ENCODE measurements at regions not wholly inside any gene's neighbourhood (a gene's known extent, or its start where the extent isn't known, plus 50 kb on each side); places are given as distances from the start of the nearest gene placed in this dataset.

DNA sequence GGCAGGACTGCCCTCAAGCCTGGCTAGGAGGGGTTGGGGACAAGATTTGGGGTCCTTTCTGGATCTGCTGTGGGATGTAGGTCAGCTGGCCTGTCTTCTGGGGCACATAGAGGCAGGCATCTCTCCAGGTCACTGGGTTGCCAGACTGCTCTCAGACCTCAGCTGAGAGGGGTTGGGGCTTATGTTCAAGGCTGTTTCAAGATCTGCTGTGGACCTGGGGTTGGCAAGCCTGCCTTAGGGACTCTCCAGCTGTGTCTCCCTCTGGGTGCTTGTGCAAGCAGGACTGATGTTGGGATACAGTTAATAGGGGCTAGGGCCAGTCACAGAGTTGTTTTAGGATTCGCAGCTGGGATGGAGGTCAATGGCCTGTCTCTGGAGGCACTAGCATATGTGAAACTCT is 363.0 kb upstream of the ST6GAL2 start:
- Histone ChIP-seq H3K27ac (no peak overlapping the region), H3K4me1 (no peaks in the 10 kb centered on the region), H3K9me3 (peaks cover 0 to 4% of the 10 kb centered on the region in 2 donors), H3K27me3 (no peaks in the 10 kb centered on the region), H3K4me3 (no peak overlapping the region), H3K36me3 (no peaks in the 10 kb centered on the region)
- no peak for TF ChIP-seq POLR2AphosphoS5 (IDR thresholded peaks at IDR 0.05)
- TF ChIP-seq, protein P1, sequence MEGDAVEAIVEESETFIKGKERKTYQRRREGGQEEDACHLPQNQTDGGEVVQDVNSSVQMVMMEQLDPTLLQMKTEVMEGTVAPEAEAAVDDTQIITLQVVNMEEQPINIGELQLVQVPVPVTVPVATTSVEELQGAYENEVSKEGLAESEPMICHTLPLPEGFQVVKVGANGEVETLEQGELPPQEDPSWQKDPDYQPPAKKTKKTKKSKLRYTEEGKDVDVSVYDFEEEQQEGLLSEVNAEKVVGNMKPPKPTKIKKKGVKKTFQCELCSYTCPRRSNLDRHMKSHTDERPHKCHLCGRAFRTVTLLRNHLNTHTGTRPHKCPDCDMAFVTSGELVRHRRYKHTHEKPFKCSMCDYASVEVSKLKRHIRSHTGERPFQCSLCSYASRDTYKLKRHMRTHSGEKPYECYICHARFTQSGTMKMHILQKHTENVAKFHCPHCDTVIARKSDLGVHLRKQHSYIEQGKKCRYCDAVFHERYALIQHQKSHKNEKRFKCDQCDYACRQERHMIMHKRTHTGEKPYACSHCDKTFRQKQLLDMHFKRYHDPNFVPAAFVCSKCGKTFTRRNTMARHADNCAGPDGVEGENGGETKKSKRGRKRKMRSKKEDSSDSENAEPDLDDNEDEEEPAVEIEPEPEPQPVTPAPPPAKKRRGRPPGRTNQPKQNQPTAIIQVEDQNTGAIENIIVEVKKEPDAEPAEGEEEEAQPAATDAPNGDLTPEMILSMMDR (IDR thresholded peaks at IDR 0.05): no peak
- no peak for TF ChIP-seq POLR2A (IDR thresholded peaks at IDR 0.05)
- no peak for DNase-seq (ENCODE audit: low spot score in 2 of 2)
- intact Hi-C loops (cut with DNase I; ENCODE audit: low total_unique reads): no loop called here

DNA sequence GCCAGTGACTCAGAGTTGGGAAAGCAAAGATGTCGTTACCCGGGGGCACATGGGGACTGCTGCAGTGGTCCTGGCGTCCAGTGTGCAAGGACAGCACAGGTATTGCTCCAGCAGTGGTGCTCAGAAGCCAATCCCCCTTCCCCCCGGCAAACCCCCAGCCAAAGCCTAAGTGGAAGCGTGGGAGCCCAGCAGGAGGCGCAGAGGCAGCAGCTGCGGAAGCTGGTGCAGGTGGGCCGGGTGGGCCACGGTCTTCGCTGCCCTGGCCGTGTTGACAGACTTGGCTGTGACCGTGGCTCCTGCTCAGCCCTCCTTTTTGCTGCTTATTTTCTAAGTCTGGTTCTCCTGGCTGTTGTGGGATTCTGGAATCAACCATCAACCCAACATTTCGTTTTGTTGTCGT is 369.8 kb upstream of the ST6GAL2 start:
- no peak overlapping the region for H3K4me3 ChIP-seq
- no peak overlapping the region for H3K27ac ChIP-seq
- TF ChIP-seq, protein P1 (IDR thresholded peaks at IDR 0.05): no peak
- no peak for TF ChIP-seq POLR2A (IDR thresholded peaks at IDR 0.05)
- peaks cover 4% of the 10 kb centered on the region in 2 donors for H3K9me3 ChIP-seq
- DNase-seq (ENCODE audit: low spot score in 2 of 2): no peak
- intact Hi-C loops (cut with DNase I; ENCODE audit: low total_unique reads): no loop called here
- H3K27me3 ChIP-seq: no peaks in the 10 kb centered on the region
- no peaks in the 10 kb centered on the region for H3K36me3 ChIP-seq
- no peaks in the 10 kb centered on the region for H3K4me1 ChIP-seq

DNA sequence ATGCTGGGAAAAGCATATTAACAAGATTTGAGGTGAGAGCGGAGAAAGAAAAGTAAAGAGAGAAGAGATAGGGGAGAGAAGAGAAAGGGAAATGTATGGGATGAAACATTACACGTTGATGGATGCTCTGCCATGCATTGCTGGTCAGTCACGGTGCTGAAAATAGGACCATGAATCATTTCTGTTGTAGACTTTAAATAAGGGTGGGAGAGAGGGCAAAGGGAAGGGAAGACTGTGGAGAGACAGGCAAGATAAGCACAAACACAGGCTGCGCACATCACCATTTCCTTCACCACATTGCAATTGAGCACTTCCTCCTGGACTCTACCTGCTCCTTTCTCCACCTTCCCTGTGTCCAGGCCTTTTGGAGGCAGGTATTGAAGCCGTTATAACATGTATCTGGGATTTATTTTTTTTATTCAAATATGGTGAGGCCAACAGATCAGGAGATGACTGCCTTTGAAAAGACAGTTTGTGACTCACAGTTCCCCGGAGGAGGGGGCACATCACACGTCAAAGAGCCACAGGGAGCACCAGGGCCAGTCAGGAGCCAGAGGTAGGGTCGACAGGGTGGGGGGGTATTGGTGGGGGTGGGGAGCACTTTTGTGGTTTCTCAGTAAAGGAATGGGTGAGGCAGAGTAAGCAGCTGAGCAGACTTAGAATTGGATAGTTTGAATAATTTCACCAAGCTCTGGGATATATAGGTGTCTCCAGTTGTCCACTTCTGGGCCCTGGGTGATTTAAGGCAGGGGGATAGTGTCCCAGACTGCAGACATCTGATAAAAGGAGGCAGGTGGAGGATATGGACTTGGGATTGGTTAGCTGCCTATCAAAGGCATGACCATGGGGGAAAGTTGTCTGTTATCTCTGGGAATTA is 372.8 kb upstream of the ST6GAL2 start:
- no peaks in the 10 kb centered on the region for H3K36me3 ChIP-seq
- TF ChIP-seq, protein P1 (IDR thresholded peaks at IDR 0.05): no peak
- TF ChIP-seq POLR2AphosphoS5 (IDR thresholded peaks at IDR 0.05): no peak
- TF ChIP-seq POLR2A (IDR thresholded peaks at IDR 0.05): no peak
- H3K9me3 ChIP-seq: peaks cover 0 to 4% of the 10 kb centered on the region in 2 donors
- no peak overlapping the region for H3K4me3 ChIP-seq
- H3K27me3 ChIP-seq: no peaks in the 10 kb centered on the region
- intact Hi-C loops (cut with DNase I; ENCODE audit: low total_unique reads): no loop called here
- no peaks in the 10 kb centered on the region for H3K4me1 ChIP-seq
- no peak overlapping the region for H3K27ac ChIP-seq
- no peak for DNase-seq (ENCODE audit: low spot score in 2 of 2)

DNA sequence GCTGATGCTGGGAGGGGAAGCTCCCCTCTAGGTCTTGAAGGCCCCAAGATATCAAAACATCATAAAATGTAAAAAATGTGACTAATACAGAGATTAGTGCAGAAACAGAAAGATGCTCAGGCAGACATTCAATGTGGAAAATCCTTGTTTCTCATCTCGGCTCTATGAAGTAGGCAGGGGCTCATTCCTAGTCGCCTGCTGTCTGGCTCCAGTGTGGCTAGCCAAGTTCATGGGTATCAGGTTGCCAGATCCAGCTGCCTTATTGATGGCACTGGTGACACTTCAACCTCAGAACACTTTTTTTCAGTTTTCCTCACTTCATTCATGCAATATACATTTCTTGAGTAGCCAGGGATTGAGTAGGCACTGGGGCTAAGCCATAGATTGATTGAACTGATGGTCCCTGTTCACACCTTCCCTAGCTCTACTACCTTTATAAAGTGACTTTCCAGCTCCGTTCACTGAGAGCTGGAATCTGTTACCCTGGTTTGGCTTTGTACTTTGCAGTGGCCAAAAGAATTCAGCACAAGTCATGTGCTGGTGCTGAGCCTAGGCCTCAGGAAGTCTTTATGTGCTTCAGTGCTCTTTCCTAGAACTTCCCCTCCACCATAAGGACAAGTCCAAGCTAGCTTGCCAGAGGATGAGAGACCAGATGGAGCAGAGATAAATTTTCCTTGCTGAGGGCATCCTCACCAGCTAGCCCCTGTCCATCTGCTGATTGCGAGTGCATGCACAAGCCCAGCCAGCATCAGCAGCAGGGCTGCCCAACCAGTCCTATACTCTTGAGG is 373.6 kb upstream of the ST6GAL2 start:
- Histone ChIP-seq H3K4me3 (no peak overlapping the region), H3K27ac (no peak overlapping the region), H3K9me3 (peaks cover 0 to 4% of the 10 kb centered on the region in 2 donors), H3K27me3 (no peaks in the 10 kb centered on the region), H3K4me1 (no peaks in the 10 kb centered on the region), H3K36me3 (no peaks in the 10 kb centered on the region)
- TF ChIP-seq POLR2A (IDR thresholded peaks at IDR 0.05): no peak
- TF ChIP-seq, protein P1 (IDR thresholded peaks at IDR 0.05): no peak
- TF ChIP-seq POLR2AphosphoS5 (IDR thresholded peaks at IDR 0.05): no peak
- no peak for DNase-seq (ENCODE audit: low spot score in 2 of 2)
- intact Hi-C loops (cut with DNase I; ENCODE audit: low total_unique reads): no loop called here

DNA sequence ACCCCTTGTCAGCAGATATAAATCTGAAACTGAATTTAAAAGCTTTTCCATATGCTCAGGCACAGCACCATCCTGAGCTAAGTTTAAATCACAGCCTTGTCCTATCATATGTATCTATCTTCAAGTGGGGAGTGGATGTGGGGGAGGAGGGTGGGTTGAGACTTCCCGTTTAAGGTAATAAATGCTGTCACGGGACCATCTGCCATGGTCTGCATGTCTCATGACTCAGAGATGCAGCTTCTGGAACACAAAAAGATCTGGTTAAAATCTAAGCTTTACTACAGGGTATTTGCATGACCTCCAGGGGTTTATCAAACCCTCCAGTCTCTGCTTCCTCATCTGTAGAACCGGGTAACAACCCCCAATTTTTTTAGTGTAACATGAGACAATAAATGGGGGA is 377.7 kb upstream of the ST6GAL2 start:
- Histone ChIP-seq H3K27ac (no peak overlapping the region), H3K27me3 (no peaks in the 10 kb centered on the region), H3K36me3 (no peaks in the 10 kb centered on the region), H3K9me3 (no peaks in the 10 kb centered on the region), H3K4me1 (no peaks in the 10 kb centered on the region), H3K4me3 (no peak overlapping the region)
- intact Hi-C loops (cut with DNase I; ENCODE audit: low total_unique reads): no loop called here
- DNase-seq (ENCODE audit: low spot score in 2 of 2): no peak
- TF ChIP-seq POLR2A (IDR thresholded peaks at IDR 0.05) (no peak), POLR2AphosphoS5 (IDR thresholded peaks at IDR 0.05) (no peak)
- TF ChIP-seq, protein P1 (IDR thresholded peaks at IDR 0.05): no peak
